Nephron (organoid): ENCODE measurements at regions not wholly inside any gene's neighbourhood (a gene's known extent, or its start where the extent isn't known, plus 50 kb on each side); places are given as distances from the start of the nearest gene placed in this dataset.

ENCODE experiments used
- H3K27ac Mint-ChIP-seq, 3 experiments: 2 replicates each; pipeline ENCODE4 v1.8.0; 2020; ENCODE audit warnings: mixed read lengths in 3 of 3, mild to moderate bottlenecking in 2 of 3, moderate library complexity in 1 of 3
- H3K27me3 Mint-ChIP-seq: 2 replicates; pipeline ENCODE4 v1.8.0; 2021; ENCODE audit warnings: low read depth, mild to moderate bottlenecking, moderate library complexity, mixed read lengths
- H3K36me3 Mint-ChIP-seq: 2 replicates; pipeline ENCODE4 v1.8.0; 2020; ENCODE audit warnings: low read depth, mixed read lengths
- H3K4me1 Mint-ChIP-seq: 2 replicates; pipeline ENCODE4 v1.8.0; 2020; ENCODE audit warnings: mixed read lengths
- H3K4me3 Mint-ChIP-seq, 3 experiments: 2 replicates each; pipeline ENCODE4 v1.8.0; 2020; ENCODE audit warnings: mild to moderate bottlenecking in 3 of 3, mixed read lengths in 3 of 3, moderate library complexity in 2 of 3
- H3K9me3 Mint-ChIP-seq: 2 replicates; pipeline ENCODE4 v1.8.0; 2020; ENCODE audit warnings: mixed read lengths
- CTCF ChIP-seq, 3 experiments: fragments of 200-600 bp; sonication (generic); IDR thresholded peaks; one replicate each; pipeline ENCODE4 v1.5.0; 2021; ENCODE audit warnings: antibody characterized with exemption in 3 of 3; ENCODE audit not compliant: unreplicated experiment in 3 of 3

GRCh38 chr10:8975535-8975934, 921.0 kb downstream of the GATA3 start:
- no peak for TF ChIP-seq CTCF (IDR thresholded peaks at IDR 0.05; ENCODE audit: unreplicated experiment in 3 of 3)
- Mint-ChIP-seq H3K36me3 (no peaks in the 10 kb centered on the region), H3K9me3 (no peaks in the 10 kb centered on the region), H3K4me3 (no peak overlapping the region), H3K27ac (no peak overlapping the region), H3K4me1 (no peaks in the 10 kb centered on the region), H3K27me3 (peaks cover 11% of the 10 kb centered on the region)

DNA sequence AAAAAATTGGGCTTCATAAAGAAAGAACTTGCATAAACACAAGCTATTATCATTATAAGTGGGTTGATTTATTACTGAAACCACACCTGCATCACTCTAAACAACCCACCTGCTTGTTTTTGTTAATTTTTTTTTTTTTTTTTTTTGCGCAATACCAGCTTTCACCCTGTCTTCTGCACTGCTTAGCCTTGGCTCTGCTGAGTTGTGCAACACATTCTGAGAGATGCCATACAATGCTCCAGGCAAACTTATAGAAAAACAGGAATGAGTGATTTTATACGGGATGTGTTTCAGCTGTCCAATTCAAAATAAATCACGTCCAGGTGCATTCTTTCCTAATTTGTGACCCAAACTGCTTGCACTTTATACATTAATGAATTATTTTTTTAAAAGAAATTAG, 923.6 kb downstream of the GATA3 start:
- Mint-ChIP-seq H3K27ac (no peak overlapping the region), H3K9me3 (no peaks in the 10 kb centered on the region)
- TF ChIP-seq CTCF (IDR thresholded peaks at IDR 0.05; ENCODE audit: unreplicated experiment in 3 of 3): no peak

DNA sequence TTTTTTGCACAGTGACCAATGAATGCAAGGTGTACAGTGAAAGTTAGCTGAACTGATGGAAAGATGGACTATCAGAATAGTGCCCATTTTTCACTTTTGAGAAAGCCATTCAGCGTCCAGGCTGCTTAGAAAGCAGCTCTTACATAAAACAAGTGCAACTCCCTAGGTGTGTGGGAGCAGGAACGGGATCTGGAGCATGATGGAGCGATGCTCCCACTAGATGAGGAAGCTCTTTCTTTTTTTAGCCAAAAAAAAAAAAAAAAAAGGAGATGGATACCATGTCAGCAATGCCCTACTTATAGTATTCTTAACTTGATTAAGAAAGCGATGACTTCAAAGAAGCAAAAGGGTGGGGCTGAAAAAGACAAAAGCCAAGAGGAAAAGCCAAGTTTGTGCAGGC, 925.5 kb downstream of the GATA3 start:
- no peak overlapping the region for H3K27ac Mint-ChIP-seq
- no peak overlapping the region for H3K4me3 Mint-ChIP-seq
- no peaks in the 10 kb centered on the region for H3K36me3 Mint-ChIP-seq
- H3K4me1 Mint-ChIP-seq: no peaks in the 10 kb centered on the region
- TF ChIP-seq CTCF (IDR thresholded peaks at IDR 0.05; ENCODE audit: unreplicated experiment in 3 of 3): no peak
- H3K27me3 Mint-ChIP-seq: peaks cover 8% of the 10 kb centered on the region
- no peaks in the 10 kb centered on the region for H3K9me3 Mint-ChIP-seq

More for the DNA sequence above, 923.6 kb downstream of the GATA3 start:
- no peak overlapping the region for H3K4me3 Mint-ChIP-seq
- H3K27me3 Mint-ChIP-seq: peaks cover 11% of the 10 kb centered on the region
- no peaks in the 10 kb centered on the region for H3K36me3 Mint-ChIP-seq
- no peaks in the 10 kb centered on the region for H3K4me1 Mint-ChIP-seq

GRCh38 chr10:8981277-8981676, 926.8 kb downstream of the GATA3 start:
- no peaks in the 10 kb centered on the region for H3K36me3 Mint-ChIP-seq
- no peak overlapping the region for H3K27ac Mint-ChIP-seq
- H3K9me3 Mint-ChIP-seq: no peaks in the 10 kb centered on the region
- H3K4me1 Mint-ChIP-seq: no peaks in the 10 kb centered on the region
- H3K27me3 Mint-ChIP-seq: no peaks in the 10 kb centered on the region
- no peak overlapping the region for H3K4me3 Mint-ChIP-seq
- TF ChIP-seq CTCF (IDR thresholded peaks at IDR 0.05; ENCODE audit: unreplicated experiment in 3 of 3): no peak

DNA sequence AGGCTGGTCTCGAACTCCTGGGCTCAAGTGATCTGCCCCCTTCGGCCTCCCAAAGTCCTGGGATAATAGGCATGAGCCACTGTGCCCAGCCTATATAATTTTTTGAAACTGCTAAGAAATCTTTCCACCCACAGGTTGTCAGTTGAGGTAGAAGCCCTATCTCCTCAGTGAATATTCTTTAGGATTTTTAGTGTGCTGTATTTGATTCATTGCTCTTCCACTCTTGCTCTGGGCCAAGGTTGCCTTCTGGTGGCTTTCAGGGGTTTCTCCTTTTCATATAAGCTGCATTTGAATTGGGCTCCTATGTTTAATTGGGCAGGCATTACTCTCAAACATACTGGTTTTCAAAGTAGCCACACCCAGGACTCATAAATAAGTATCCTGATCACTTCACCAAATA, 931.2 kb downstream of the GATA3 start:
- no peak for TF ChIP-seq CTCF (IDR thresholded peaks at IDR 0.05; ENCODE audit: unreplicated experiment in 3 of 3)
- Mint-ChIP-seq H3K4me3 (no peak overlapping the region), H3K36me3 (no peaks in the 10 kb centered on the region), H3K27ac (no peak overlapping the region), H3K4me1 (no peaks in the 10 kb centered on the region), H3K27me3 (no peaks in the 10 kb centered on the region), H3K9me3 (no peaks in the 10 kb centered on the region)

DNA sequence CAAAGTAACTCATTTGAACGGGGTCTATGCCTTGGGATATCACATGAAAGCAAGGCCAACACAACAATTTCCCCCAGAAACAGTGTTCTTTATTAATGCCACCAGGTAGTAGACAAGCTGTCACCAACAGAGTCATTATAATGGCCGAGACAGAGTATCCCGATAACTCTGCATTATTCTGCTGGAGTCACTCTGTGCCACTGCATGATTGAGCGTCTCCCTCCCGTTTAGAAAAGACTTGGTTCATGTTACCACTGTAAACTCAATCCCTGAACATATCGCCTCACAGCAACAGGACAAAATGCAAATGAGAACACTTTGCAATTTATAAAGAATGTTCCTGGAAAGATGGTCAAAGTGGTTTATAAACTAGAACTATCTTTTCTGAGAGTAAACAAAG, 932.5 kb downstream of the GATA3 start:
- Mint-ChIP-seq H3K27ac (no peak overlapping the region), H3K36me3 (no peaks in the 10 kb centered on the region), H3K4me3 (no peak overlapping the region), H3K9me3 (no peaks in the 10 kb centered on the region), H3K4me1 (no peaks in the 10 kb centered on the region), H3K27me3 (no peaks in the 10 kb centered on the region)
- TF ChIP-seq CTCF (IDR thresholded peaks at IDR 0.05; ENCODE audit: unreplicated experiment in 3 of 3): no peak
